ENCODE measurements at regions not wholly inside any gene's neighbourhood (a gene's known extent, or its start where the extent isn't known, plus 50 kb on each side); places are given as distances from the start of the nearest gene placed in this dataset.

GRCh38 chr14:76289276-76289675 lies 86.7 kb upstream of the ESRRB start:
- TF ChIP-seq CTCF (IDR thresholded peaks at IDR 0.05) (no peak), POLR2A (IDR thresholded peaks at IDR 0.05) (no peak)

Measured in vagina (tissue), 2 donors.